SK-N-MC (cell line): ENCODE measurements at regions not wholly inside any gene's neighbourhood (a gene's known extent, or its start where the extent isn't known, plus 50 kb on each side); places are given as distances from the start of the nearest gene placed in this dataset.

ENCODE experiments used
- EZH2 ChIP-seq: fragments of 200-600 bp; sonication (generic); IDR thresholded peaks from one replicate; pipeline ENCODE4 v1.6.1; 2017; ENCODE audit warnings: antibody characterized with exemption
- FOXP2 ChIP-seq: optimal IDR thresholded peaks from 2 replicates; pipeline ENCODE3; 2011; ENCODE audit warnings: mild to moderate bottlenecking, moderate library complexity; ENCODE audit not compliant: insufficient read depth; ENCODE audit errors: extremely low read length, control extremely low read depth
- POLR2AphosphoS5 ChIP-seq: IDR thresholded peaks from 2 replicates; pipeline ENCODE4 v1.6.1; 2012; ENCODE audit warnings: mild to moderate bottlenecking, low read depth, low read length, borderline replicate concordance

DNA sequence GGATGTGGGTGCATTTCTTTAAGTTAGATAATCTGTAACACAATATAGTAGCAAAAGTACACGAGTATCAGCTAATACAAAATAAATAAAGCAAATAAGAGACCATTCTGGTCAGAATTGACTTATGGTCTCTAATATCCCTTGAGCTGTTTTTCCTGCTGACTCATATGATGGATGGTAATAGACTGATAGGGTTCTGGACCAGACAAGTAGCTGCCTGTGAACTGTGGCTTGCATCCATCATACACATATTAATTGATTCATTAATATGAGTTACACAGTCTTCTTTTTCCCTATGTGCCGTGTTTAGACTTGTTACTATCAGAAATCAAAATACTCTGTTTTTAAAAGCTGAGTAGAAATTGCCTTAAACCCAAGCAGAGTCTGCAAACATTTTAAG lies 762.8 kb downstream of the GATA3 start:
- TF ChIP-seq POLR2AphosphoS5 (no peak), EZH2 (no peak), FOXP2 (no peak)
